B cell (primary cell): ENCODE measurements at regions not wholly inside any gene's neighbourhood (a gene's known extent, or its start where the extent isn't known, plus 50 kb on each side); places are given as distances from the start of the nearest gene placed in this dataset.
A peak's percentile ranks its signal among the peaks of the same experiment; 100 is the strongest.

Experiments
- ATAC-seq: fragments of 200-7000 bp; cut with Tn5 transposase; one replicate; pipeline ENCODE4 v1.10.0; 2021; ENCODE audit warnings: low read depth, mild to moderate bottlenecking, moderate number of reproducible peaks, moderate library complexity
- CTCF ChIA-PET: fragments of 350-600 bp; sonication (Branson Sonifier 250); formaldehyde crosslinking; loops from one replicate; lab custom pipeline; 2021; ENCODE audit warnings: antibody characterized with exemption, inconsistent platforms; lab: Charles Lee
- POLR2A ChIA-PET: fragments of 350-600 bp; sonication (Branson Sonifier 250); formaldehyde crosslinking; loops from one replicate; lab custom pipeline; 2021; ENCODE audit warnings: antibody characterized with exemption; lab: Charles Lee
- DNase-seq: peaks from one replicate; pipeline ENCODE4 v3.0.0; 2013
- H2AFZ ChIP-seq: 2 replicates; pipeline ENCODE4 v1.6.1; 2012; ENCODE audit warnings: mild to moderate bottlenecking, low read depth, low read length; ENCODE audit not compliant: insufficient read depth, poor library complexity, severe bottlenecking
- H3K27ac ChIP-seq, 2 donors: 1 replicate in 1 of 2; 2 replicates in 1 of 2; pipeline ENCODE4 v1.5.1; 2012 to 2013; ENCODE audit warnings: low read length in 2 of 2, mild to moderate bottlenecking in 2 of 2, moderate library complexity in 1 of 2
- H3K27me3 ChIP-seq, 4 experiments: fragments of 200-600 bp in 1 of 4; sonication (generic) in 1 of 4; replicated peaks in 1 of 4; 1 replicate in 2 of 4; 2 replicates in 2 of 4; pipeline versions ENCODE4 v1.6.1 to v1.7.0; 2013 to 2016; ENCODE audit warnings: low read length in 3 of 4, mild to moderate bottlenecking in 2 of 4, mixed read lengths in 1 of 4, moderate library complexity in 1 of 4; ENCODE audit not compliant: insufficient read depth in 4 of 4, control insufficient read depth in 3 of 4; ENCODE audit errors: control extremely low read depth in 1 of 4
- H3K36me3 ChIP-seq, 2 experiments: replicated peaks in 1 of 2; 1 replicate in 1 of 2; 2 replicates in 1 of 2; pipeline versions ENCODE4 v1.6.1 to v1.7.1; 2013; ENCODE audit warnings: low read length in 1 of 2; ENCODE audit not compliant: insufficient read depth in 2 of 2, control insufficient read depth in 1 of 2; ENCODE audit errors: control extremely low read depth in 1 of 2, extremely low read depth in 1 of 2
- H3K4me1 ChIP-seq, 2 donors: fragments of 200-600 bp in 1 of 2; sonication (generic) in 1 of 2; 1 replicate in 1 of 2; 2 replicates in 1 of 2; pipeline versions ENCODE4 v1.5.1 to v1.6.1; 2013 to 2017; ENCODE audit warnings: low read length in 2 of 2; ENCODE audit not compliant: control insufficient read depth in 2 of 2, insufficient read depth in 2 of 2
- H3K4me2 ChIP-seq: replicated peaks from 2 replicates; pipeline ENCODE3; 2012; ENCODE audit warnings: mild to moderate bottlenecking, low read depth, low read length; ENCODE audit not compliant: poor library complexity, severe bottlenecking
- H3K4me3 ChIP-seq, 5 experiments: fragments of 200-600 bp in 1 of 5; sonication (generic) in 1 of 5; 1 replicate in 3 of 5; 2 replicates in 2 of 5; pipeline versions ENCODE4 v1.5.1 to v1.7.0; 2011 to 2016; ENCODE audit warnings: low read length in 4 of 5, mild to moderate bottlenecking in 4 of 5, low read depth in 2 of 5, control low read depth in 1 of 5, moderate library complexity in 1 of 5; ENCODE audit not compliant: insufficient read depth in 1 of 5; ENCODE audit errors: control extremely low read depth in 1 of 5, extremely low read depth in 1 of 5
- H3K79me2 ChIP-seq: fragments of 200-600 bp; sonication (generic); one replicate; pipeline ENCODE4 v1.6.0; 2016; ENCODE audit warnings: low read length; ENCODE audit not compliant: control insufficient read depth, insufficient read depth
- H3K9ac ChIP-seq: fragments of 200-600 bp; sonication (generic); 2 replicates; pipeline ENCODE4 v1.6.1; 2017; ENCODE audit warnings: mild to moderate bottlenecking, low read length, moderate library complexity
- H3K9me3 ChIP-seq, 3 donors: one replicate each; pipeline versions ENCODE4 v1.6.1 to v1.7.1; 2013; ENCODE audit warnings: low read length in 2 of 3; ENCODE audit not compliant: control insufficient read depth in 2 of 3, insufficient read depth in 1 of 3; ENCODE audit errors: control extremely low read depth in 1 of 3
- H4K20me1 ChIP-seq: 2 replicates; pipeline ENCODE4 v1.6.0; 2012; ENCODE audit warnings: mild to moderate bottlenecking, low read length; ENCODE audit not compliant: insufficient read depth, control insufficient read depth, poor library complexity, severe bottlenecking
- H3K27ac Mint-ChIP-seq: one replicate; pipeline ENCODE4 v1.8.0; 2021; ENCODE audit warnings: mixed read lengths
- H3K27me3 Mint-ChIP-seq: one replicate; pipeline ENCODE4 v1.8.0; 2021; ENCODE audit warnings: mixed read lengths
- H3K4me1 Mint-ChIP-seq: one replicate; pipeline ENCODE4 v1.8.0; 2021; ENCODE audit warnings: mixed read lengths
- H3K4me3 Mint-ChIP-seq: one replicate; pipeline ENCODE4 v1.8.0; 2021; ENCODE audit warnings: mixed read lengths
- H3K9me3 Mint-ChIP-seq: one replicate; pipeline ENCODE4 v1.8.0; 2022; ENCODE audit warnings: mixed read lengths; ENCODE audit not compliant: insufficient read depth
- CTCF ChIP-seq: fragments of 200-600 bp; IDR thresholded peaks from one replicate; pipeline ENCODE4 v1.8.0; 2022; ENCODE audit warnings: antibody characterized with exemption, mild to moderate bottlenecking
- EZH2 ChIP-seq: IDR thresholded peaks from 2 replicates; pipeline ENCODE4 v1.6.1; 2012; ENCODE audit warnings: borderline replicate concordance, low read depth, mild to moderate bottlenecking, moderate library complexity, low read length; ENCODE audit not compliant: insufficient read depth, poor library complexity, severe bottlenecking
- WGBS: methylation state at CpG from one replicate; pipeline ENCODE4 v1.1.5; 2013; ENCODE audit warnings: missing lambda C conversion rate; ENCODE audit not compliant: insufficient coverage; 5-methylcytosine and 5-hydroxymethylcytosine counted together
- intact Hi-C: fragments of 100-400 bp; cut with micrococcal nuclease; formaldehyde crosslinking; loops from one replicate; pipeline ENCODE4 v1.10.0; 2022

- POLR2A ChIA-PET: no interaction called here
- H3K79me2 ChIP-seq: peaks cover 80% of the 10 kb centered on the region
- H3K4me1 Mint-ChIP-seq: peaks cover 82% of the 10 kb centered on the region
Observed at GRCh38 chr13:74064805-74065312, 69.3 kb downstream of the KLF12 start.

More at GRCh38 chr13:74064805-74065312, 69.3 kb downstream of the KLF12 start:
- no peak overlapping the region for H3K9ac ChIP-seq
- peak overlapping the region; percentile 67 for H3K4me2 ChIP-seq
- H3K27ac Mint-ChIP-seq: peak overlapping the region; percentile 57
- 75% methylated on average over 1 of the region's 1 CpG for WGBS
- H3K27me3 Mint-ChIP-seq: no peaks in the 10 kb centered on the region
- H3K4me1 ChIP-seq: peaks cover 48 to 58% of the 10 kb centered on the region in 2 donors
- ATAC-seq (no peak), DNase-seq (no peak)
- H4K20me1 ChIP-seq: no peaks in the 10 kb centered on the region
- TF ChIP-seq CTCF (no peak), EZH2 (no peak)
- H3K27me3 ChIP-seq: no peaks in the 10 kb centered on the region
- CTCF ChIA-PET: no interaction called here
- peak overlapping the region in 1 of 2 donors; percentile 81 for H3K27ac ChIP-seq
- no peak overlapping the region for H3K4me3 ChIP-seq
- no peak overlapping the region for H2AFZ ChIP-seq
- H3K4me3 Mint-ChIP-seq: no peak overlapping the region
- no peaks in the 10 kb centered on the region for H3K9me3 Mint-ChIP-seq
- intact Hi-C loops: loop anchor here (5.0 kb wide), 2 partner anchors 32 to 38 kb away; no protein-coding TSS in a partner anchor
- H3K9me3 ChIP-seq: peaks cover 0 to 2% (median 0%) of the 10 kb centered on the region in 3 donors
- H3K36me3 ChIP-seq: peaks cover 0 to 7% of the 10 kb centered on the region in 2 experiments
